MG63 (cell line): ENCODE measurements at regions not wholly inside any gene's neighbourhood (a gene's known extent, or its start where the extent isn't known, plus 50 kb on each side); places are given as distances from the start of the nearest gene placed in this dataset.

Experiments used
- DNase-seq: peaks from one replicate; pipeline ENCODE4 v3.0.0-alpha.2; 2020
- H3K27me3 ChIP-seq: fragments of 250-450 bp; sonication (Bioruptor Pico); 2 replicates; pipeline ENCODE4 v1.5.1; 2020; ENCODE audit warnings: mild to moderate bottlenecking, moderate library complexity
- H3K36me3 ChIP-seq: fragments of 250-450 bp; sonication (Bioruptor Pico); 2 replicates; pipeline ENCODE4 v1.5.1; 2020; ENCODE audit warnings: mild to moderate bottlenecking, moderate library complexity
- H3K4me3 ChIP-seq: fragments of 250-450 bp; sonication (Bioruptor Pico); 2 replicates; pipeline ENCODE4 v1.5.1; 2020; ENCODE audit warnings: mild to moderate bottlenecking, moderate library complexity
- H3K9me3 ChIP-seq: fragments of 250-450 bp; sonication (Bioruptor Pico); 2 replicates; pipeline ENCODE4 v1.5.1; 2020; ENCODE audit warnings: mild to moderate bottlenecking, moderate library complexity

- no peaks in the 10 kb centered on the region for H3K27me3 ChIP-seq
- no peak for DNase-seq
These were observed 334.4 kb upstream of the ATP2B1 start for GRCh38 chr12:90042920-90043641.

GRCh38 chr12:90038289-90038688 is 329.7 kb upstream of the ATP2B1 start:
- DNase-seq = no peak
- Histone ChIP-seq H3K27me3 (no peaks in the 10 kb centered on the region), H3K9me3 (peaks cover 6% of the 10 kb centered on the region; the same call in 1 of the 2 replicates), H3K4me3 (no peak overlapping the region), H3K36me3 (no peaks in the 10 kb centered on the region)

More at GRCh38 chr12:90042920-90043641, 334.4 kb upstream of the ATP2B1 start:
- no peaks in the 10 kb centered on the region for H3K36me3 ChIP-seq
- H3K9me3 ChIP-seq = no peaks in the 10 kb centered on the region
- no peak overlapping the region for H3K4me3 ChIP-seq

- H3K27me3 ChIP-seq = no peaks in the 10 kb centered on the region
- DNase-seq = no peak
- no peak overlapping the region for H3K4me3 ChIP-seq
- H3K9me3 ChIP-seq = peaks cover 6% of the 10 kb centered on the region; the same call in 1 of the 2 replicates
- no peaks in the 10 kb centered on the region for H3K36me3 ChIP-seq
These were observed 329.1 kb upstream of the ATP2B1 start for GRCh38 chr12:90037740-90038139.

- peak; percentile 42 for DNase-seq
- Histone ChIP-seq H3K4me3 (no peak overlapping the region), H3K9me3 (peaks cover 6% of the 10 kb centered on the region; the same call in 1 of the 2 replicates), H3K36me3 (no peaks in the 10 kb centered on the region), H3K27me3 (no peaks in the 10 kb centered on the region)
These were observed 328.0 kb upstream of the ATP2B1 start for GRCh38 chr12:90036637-90037036.

- Histone ChIP-seq H3K9me3 (0 out of 2 replicates have a peak, but pooled peaks cover 2% of the 10 kb centered on the region), H3K4me3 (no peak overlapping the region), H3K27me3 (no peaks in the 10 kb centered on the region), H3K36me3 (no peaks in the 10 kb centered on the region)
- DNase-seq = peak; percentile 61
These were observed 322.1 kb upstream of the ATP2B1 start for GRCh38 chr12:90030726-90031125.

GRCh38 chr12:90029317-90029716 is 320.7 kb upstream of the ATP2B1 start:
- H3K4me3 ChIP-seq = no peak overlapping the region
- no peaks in the 10 kb centered on the region for H3K9me3 ChIP-seq
- H3K36me3 ChIP-seq = no peaks in the 10 kb centered on the region
- no peaks in the 10 kb centered on the region for H3K27me3 ChIP-seq
- DNase-seq = no peak

- Histone ChIP-seq H3K4me3 (no peak overlapping the region), H3K36me3 (no peaks in the 10 kb centered on the region), H3K27me3 (no peaks in the 10 kb centered on the region), H3K9me3 (no peaks in the 10 kb centered on the region)
- no peak for DNase-seq
These were observed 320.0 kb upstream of the ATP2B1 start for GRCh38 chr12:90028635-90029051.

- no peaks in the 10 kb centered on the region for H3K36me3 ChIP-seq
- H3K27me3 ChIP-seq = no peaks in the 10 kb centered on the region
- no peak for DNase-seq
- no peak overlapping the region for H3K4me3 ChIP-seq
- H3K9me3 ChIP-seq = no peaks in the 10 kb centered on the region
These were observed 319.4 kb upstream of the ATP2B1 start for GRCh38 chr12:90027889-90028634.

GRCh38 chr12:90027041-90027440 is 318.4 kb upstream of the ATP2B1 start:
- H3K4me3 ChIP-seq = no peak overlapping the region
- no peaks in the 10 kb centered on the region for H3K27me3 ChIP-seq
- H3K36me3 ChIP-seq = no peaks in the 10 kb centered on the region
- H3K9me3 ChIP-seq = no peaks in the 10 kb centered on the region
- DNase-seq = no peak

- H3K9me3 ChIP-seq = no peaks in the 10 kb centered on the region
- H3K36me3 ChIP-seq = no peaks in the 10 kb centered on the region
- no peak for DNase-seq
- no peaks in the 10 kb centered on the region for H3K27me3 ChIP-seq
- no peak overlapping the region for H3K4me3 ChIP-seq
These were observed 317.9 kb upstream of the ATP2B1 start for GRCh38 chr12:90026516-90026915.

GRCh38 chr12:90024262-90024661 is 315.6 kb upstream of the ATP2B1 start:
- peak; percentile 13 for DNase-seq
- Histone ChIP-seq H3K36me3 (no peaks in the 10 kb centered on the region), H3K9me3 (no peaks in the 10 kb centered on the region), H3K27me3 (no peaks in the 10 kb centered on the region), H3K4me3 (no peak overlapping the region)

- no peak for DNase-seq
- H3K27me3 ChIP-seq = no peaks in the 10 kb centered on the region
- no peaks in the 10 kb centered on the region for H3K9me3 ChIP-seq
- no peak overlapping the region for H3K4me3 ChIP-seq
- H3K36me3 ChIP-seq = no peaks in the 10 kb centered on the region
These were observed 314.7 kb upstream of the ATP2B1 start for GRCh38 chr12:90023207-90023900.

GRCh38 chr12:90021795-90022440 is 313.3 kb upstream of the ATP2B1 start:
- H3K27me3 ChIP-seq = no peaks in the 10 kb centered on the region
- no peak for DNase-seq
- no peaks in the 10 kb centered on the region for H3K36me3 ChIP-seq

GRCh38 chr12:90020881-90021280 is 312.2 kb upstream of the ATP2B1 start:
- no peaks in the 10 kb centered on the region for H3K27me3 ChIP-seq
- no peak for DNase-seq
- no peaks in the 10 kb centered on the region for H3K36me3 ChIP-seq
- no peak overlapping the region for H3K4me3 ChIP-seq
- H3K9me3 ChIP-seq = no peaks in the 10 kb centered on the region

More at GRCh38 chr12:90021795-90022440, 313.3 kb upstream of the ATP2B1 start:
- Histone ChIP-seq H3K9me3 (no peaks in the 10 kb centered on the region), H3K4me3 (no peak overlapping the region)

GRCh38 chr12:90020436-90020835 is 311.8 kb upstream of the ATP2B1 start:
- Histone ChIP-seq H3K4me3 (no peak overlapping the region), H3K36me3 (no peaks in the 10 kb centered on the region), H3K9me3 (no peaks in the 10 kb centered on the region), H3K27me3 (no peaks in the 10 kb centered on the region)
- no peak for DNase-seq

- Histone ChIP-seq H3K9me3 (no peaks in the 10 kb centered on the region), H3K27me3 (no peaks in the 10 kb centered on the region), H3K4me3 (no peak overlapping the region), H3K36me3 (no peaks in the 10 kb centered on the region)
- DNase-seq = no peak
These were observed 311.4 kb upstream of the ATP2B1 start for GRCh38 chr12:90020014-90020413.

- Histone ChIP-seq H3K4me3 (no peak overlapping the region), H3K27me3 (no peaks in the 10 kb centered on the region), H3K36me3 (no peaks in the 10 kb centered on the region), H3K9me3 (no peaks in the 10 kb centered on the region)
- no peak for DNase-seq
These were observed 308.7 kb upstream of the ATP2B1 start for GRCh38 chr12:90017316-90017715.
